Neural cell (in vitro differentiated cells): ENCODE measurements at regions not wholly inside any gene's neighbourhood (a gene's known extent, or its start where the extent isn't known, plus 50 kb on each side); places are given as distances from the start of the nearest gene placed in this dataset.
A peak's percentile ranks its signal among the peaks of the same experiment; 100 is the strongest.

Experiments
- H2AFZ ChIP-seq: fragments of 200-600, 300-800 bp; sonication (generic), shearing (Covaris generic); 2 replicates; pipeline ENCODE4 v1.6.0; 2014; ENCODE audit warnings: low read depth, mild to moderate bottlenecking, antibody characterized with exemption, low read length, moderate library complexity
- H3F3A ChIP-seq: fragments of 200-600 bp; shearing (Covaris generic); 2 replicates; pipeline ENCODE4 v1.6.1; 2016; ENCODE audit warnings: mild to moderate bottlenecking, moderate library complexity, mixed read lengths, antibody characterized with exemption, low read length; ENCODE audit not compliant: insufficient read depth, poor library complexity, severe bottlenecking
- H3K27ac ChIP-seq: fragments of 200-600, 300-800 bp; sonication (generic), shearing (Covaris generic); 2 replicates; pipeline ENCODE4 v1.5.1; 2014; ENCODE audit warnings: mild to moderate bottlenecking, low read length, moderate library complexity
- H3K27me3 ChIP-seq: fragments of 300-800, 200-600 bp; sonication (generic), shearing (Covaris generic); 2 replicates; pipeline ENCODE4 v1.6.0; 2014; ENCODE audit warnings: mild to moderate bottlenecking, low read depth, low read length, moderate library complexity; ENCODE audit not compliant: insufficient read depth
- H3K36me3 ChIP-seq: fragments of 300-800, 200-600 bp; sonication (generic), shearing (Covaris generic); 2 replicates; pipeline ENCODE4 v1.5.1; 2014; ENCODE audit warnings: mild to moderate bottlenecking, antibody characterized with exemption, low read length, moderate library complexity; ENCODE audit not compliant: insufficient read depth
- H3K4me2 ChIP-seq: fragments of 300-800, 200-600 bp; sonication (generic), shearing (Covaris generic); 2 replicates; pipeline ENCODE4 v1.6.0; 2014; ENCODE audit warnings: mild to moderate bottlenecking, low read length
- H3K4me3 ChIP-seq: fragments of 300-800, 200-600 bp; sonication (generic), shearing (Covaris generic); 2 replicates; pipeline ENCODE4 v1.5.1; 2014; ENCODE audit warnings: mild to moderate bottlenecking, low read length, moderate library complexity
- H3K79me2 ChIP-seq: fragments of 200-600 bp; shearing (Covaris generic); replicated peaks from 2 replicates; pipeline ENCODE4 v1.6.0; 2014; ENCODE audit warnings: mild to moderate bottlenecking, low read length, moderate library complexity; ENCODE audit not compliant: insufficient read depth
- H3K9ac ChIP-seq: fragments of 300-800, 200-600 bp; sonication (generic), shearing (Covaris generic); 2 replicates; pipeline ENCODE4 v1.6.1; 2016; ENCODE audit warnings: mild to moderate bottlenecking, low read length, mixed read lengths
- H3K9me2 ChIP-seq: fragments of 200-600 bp; shearing (Covaris generic); 2 replicates; pipeline ENCODE4 v1.6.1; 2016; ENCODE audit warnings: mild to moderate bottlenecking, low read length, mixed read lengths; ENCODE audit not compliant: insufficient read depth
- H3K9me3 ChIP-seq: fragments of 200-600, 300-800 bp; sonication (generic), shearing (Covaris generic); 2 replicates; pipeline ENCODE4 v1.6.1; 2016; ENCODE audit warnings: mild to moderate bottlenecking, mixed run types, low read length, moderate library complexity, mixed read lengths
- H4K20me1 ChIP-seq: fragments of 200-600 bp; shearing (Covaris generic); 2 replicates; pipeline ENCODE4 v1.6.1; 2016; ENCODE audit warnings: mild to moderate bottlenecking, mixed run types; ENCODE audit not compliant: insufficient read depth
- CTCF ChIP-seq: fragments of 450-650 bp; IDR thresholded peaks from 2 replicates; pipeline ENCODE4 v1.5.1; 2014; ENCODE audit warnings: antibody characterized with exemption, mild to moderate bottlenecking, moderate library complexity; ENCODE audit not compliant: poor library complexity, severe bottlenecking
- EP300 ChIP-seq: fragments of 450-650 bp; conservative IDR thresholded peaks from 2 replicates; pipeline ENCODE4 v1.6.1; 2014; ENCODE audit warnings: antibody characterized with exemption, mild to moderate bottlenecking, moderate library complexity; ENCODE audit not compliant: poor library complexity, severe bottlenecking
- EZH2 ChIP-seq: fragments of 200-600, 300-800 bp; shearing (Covaris generic), sonication (generic); IDR thresholded peaks from 2 replicates; pipeline ENCODE4 v1.6.1; 2014; ENCODE audit warnings: antibody characterized with exemption, low read length, borderline replicate concordance, mild to moderate bottlenecking; ENCODE audit not compliant: insufficient read depth, poor library complexity, severe bottlenecking
- MXI1 ChIP-seq: fragments of 450-650 bp; conservative IDR thresholded peaks from 2 replicates; pipeline ENCODE4 v1.6.1; 2014; ENCODE audit warnings: antibody characterized with exemption, mild to moderate bottlenecking; ENCODE audit not compliant: poor library complexity, severe bottlenecking
- POLR2AphosphoS5 ChIP-seq: IDR thresholded peaks from 2 replicates; pipeline ENCODE4 v1.6.1; 2012
- RAD21 ChIP-seq: fragments of 450-650 bp; conservative IDR thresholded peaks from 2 replicates; pipeline ENCODE4 v1.6.1; 2014; ENCODE audit warnings: antibody characterized with exemption, mild to moderate bottlenecking, moderate library complexity
- REST ChIP-seq: IDR thresholded peaks from 2 replicates; pipeline ENCODE4 v1.6.1; 2012; ENCODE audit warnings: borderline replicate concordance
- SMC3 ChIP-seq: fragments of 450-650 bp; conservative IDR thresholded peaks from 2 replicates; pipeline ENCODE4 v1.6.1; 2014; ENCODE audit warnings: antibody characterized with exemption, mild to moderate bottlenecking, moderate library complexity; ENCODE audit not compliant: poor library complexity
- TAF1 ChIP-seq: IDR thresholded peaks from 2 replicates; pipeline ENCODE4 v1.6.1; 2012; ENCODE audit warnings: low read depth

GRCh38 chr10:78542141-78542489, 508.5 kb downstream of the RPS24 start:
- no peak for TF ChIP-seq TAF1
- no peak for TF ChIP-seq POLR2AphosphoS5
- no peak for TF ChIP-seq REST
- TF ChIP-seq RAD21: no peak
- TF ChIP-seq CTCF: no peak
- TF ChIP-seq MXI1: no peak
- no peak for TF ChIP-seq SMC3
- no peak for TF ChIP-seq EP300
- TF ChIP-seq EZH2: no peak
- Histone ChIP-seq H3K9me2 (no peaks in the 10 kb centered on the region), H3K4me3 (no peak overlapping the region), H4K20me1 (no peaks in the 10 kb centered on the region), H2AFZ (no peak overlapping the region), H3F3A (no peaks in the 10 kb centered on the region), H3K36me3 (no peaks in the 10 kb centered on the region), H3K9me3 (no peaks in the 10 kb centered on the region), H3K9ac (no peak overlapping the region), H3K27ac (no peak overlapping the region), H3K4me2 (no peak overlapping the region), H3K27me3 (no peaks in the 10 kb centered on the region), H3K79me2 (no peaks in the 10 kb centered on the region)

- no peak overlapping the region for H3K4me2 ChIP-seq
- H3K27ac ChIP-seq: no peak overlapping the region
These were observed 508.9 kb downstream of the RPS24 start for GRCh38 chr10:78542521-78542920.

More at GRCh38 chr10:78542521-78542920, 508.9 kb downstream of the RPS24 start:
- Histone ChIP-seq H2AFZ (no peak overlapping the region), H3K4me3 (no peak overlapping the region), H3K9me2 (no peaks in the 10 kb centered on the region), H3K79me2 (no peaks in the 10 kb centered on the region), H3K9me3 (no peaks in the 10 kb centered on the region), H3K9ac (peak overlapping the region; percentile 3), H3K36me3 (no peaks in the 10 kb centered on the region), H4K20me1 (no peaks in the 10 kb centered on the region), H3F3A (no peaks in the 10 kb centered on the region), H3K27me3 (no peaks in the 10 kb centered on the region)
- TF ChIP-seq RAD21: peak; percentile 11
- TF ChIP-seq EP300: no peak
- TF ChIP-seq CTCF: no peak
- no peak for TF ChIP-seq SMC3
